PC-3 (cell line): ENCODE measurements at regions not wholly inside any gene's neighbourhood (a gene's known extent, or its start where the extent isn't known, plus 50 kb on each side); places are given as distances from the start of the nearest gene placed in this dataset.

ENCODE experiments used
- EZH2 ChIP-seq: fragments of 300-600 bp; sonication (generic); IDR thresholded peaks from one replicate; pipeline ENCODE4 v1.6.1; 2017; ENCODE audit warnings: antibody characterized with exemption, mild to moderate bottlenecking, low read length; ENCODE audit not compliant: unreplicated experiment
- EZH2phosphoT487 ChIP-seq: fragments of 300-600 bp; sonication (generic); IDR thresholded peaks from 2 replicates; pipeline ENCODE4 v1.6.1; 2018; ENCODE audit warnings: mild to moderate bottlenecking, antibody characterized with exemption, low read length, borderline replicate concordance
- TF ChIP-seq, protein P1 (sequence below): fragments of 300-600 bp; sonication (generic); conservative IDR thresholded peaks from 2 replicates; pipeline ENCODE4 v1.5.1; 2017; ENCODE audit warnings: antibody characterized with exemption, low read depth, mild to moderate bottlenecking, low read length

- TF ChIP-seq EZH2 (no peak), EZH2phosphoT487 (no peak)
- TF ChIP-seq, protein P1, sequence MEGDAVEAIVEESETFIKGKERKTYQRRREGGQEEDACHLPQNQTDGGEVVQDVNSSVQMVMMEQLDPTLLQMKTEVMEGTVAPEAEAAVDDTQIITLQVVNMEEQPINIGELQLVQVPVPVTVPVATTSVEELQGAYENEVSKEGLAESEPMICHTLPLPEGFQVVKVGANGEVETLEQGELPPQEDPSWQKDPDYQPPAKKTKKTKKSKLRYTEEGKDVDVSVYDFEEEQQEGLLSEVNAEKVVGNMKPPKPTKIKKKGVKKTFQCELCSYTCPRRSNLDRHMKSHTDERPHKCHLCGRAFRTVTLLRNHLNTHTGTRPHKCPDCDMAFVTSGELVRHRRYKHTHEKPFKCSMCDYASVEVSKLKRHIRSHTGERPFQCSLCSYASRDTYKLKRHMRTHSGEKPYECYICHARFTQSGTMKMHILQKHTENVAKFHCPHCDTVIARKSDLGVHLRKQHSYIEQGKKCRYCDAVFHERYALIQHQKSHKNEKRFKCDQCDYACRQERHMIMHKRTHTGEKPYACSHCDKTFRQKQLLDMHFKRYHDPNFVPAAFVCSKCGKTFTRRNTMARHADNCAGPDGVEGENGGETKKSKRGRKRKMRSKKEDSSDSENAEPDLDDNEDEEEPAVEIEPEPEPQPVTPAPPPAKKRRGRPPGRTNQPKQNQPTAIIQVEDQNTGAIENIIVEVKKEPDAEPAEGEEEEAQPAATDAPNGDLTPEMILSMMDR, result no peak
These were observed 522.3 kb upstream of the JARID2 start for GRCh38 chr6:14723535-14724086.
